NCI-H146 treated with DMSO at 0.1 percent for 48 hours (cell line): ENCODE measurements at regions not wholly inside any gene's neighbourhood (a gene's known extent, or its start where the extent isn't known, plus 50 kb on each side); places are given as distances from the start of the nearest gene placed in this dataset.

Experiments used
- DNase-seq: peaks from one replicate; lab custom pipeline; 2025; ENCODE audit not compliant: unreplicated experiment; lab: John Stamatoyannopoulos, UW

DNA sequence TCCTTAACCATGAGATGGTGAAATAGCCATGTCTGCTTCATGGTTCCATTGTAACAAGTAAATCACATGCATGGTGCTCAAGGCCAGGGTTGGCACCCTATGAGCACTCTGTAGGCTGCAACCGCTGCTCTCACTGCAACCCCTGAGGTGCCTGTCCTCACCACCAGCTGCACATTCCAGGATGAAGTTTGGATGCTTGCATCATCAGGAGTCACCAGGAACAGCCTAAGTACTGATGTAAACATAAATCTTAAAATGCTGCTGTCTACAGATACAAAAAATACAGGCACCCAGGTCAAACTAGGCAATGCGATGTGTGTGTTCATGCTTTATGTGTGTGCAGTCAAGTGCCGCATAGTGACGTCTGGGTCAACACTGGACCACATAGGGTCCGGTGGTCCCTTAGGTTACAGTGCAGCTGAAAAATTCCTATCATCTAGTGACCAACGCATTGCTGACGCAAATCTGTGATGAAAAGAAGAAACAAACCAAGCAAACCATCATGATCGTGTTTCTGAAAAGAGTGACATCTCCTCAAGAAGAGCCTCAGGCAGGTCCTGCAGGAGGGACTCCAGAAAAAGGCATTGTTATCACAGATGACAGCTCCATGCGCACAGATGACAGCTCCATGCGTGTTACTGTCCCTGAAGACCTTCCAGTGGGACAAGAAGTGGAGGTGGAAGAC is 234.8 kb downstream of the AUH start:
- no peak for DNase-seq

DNA sequence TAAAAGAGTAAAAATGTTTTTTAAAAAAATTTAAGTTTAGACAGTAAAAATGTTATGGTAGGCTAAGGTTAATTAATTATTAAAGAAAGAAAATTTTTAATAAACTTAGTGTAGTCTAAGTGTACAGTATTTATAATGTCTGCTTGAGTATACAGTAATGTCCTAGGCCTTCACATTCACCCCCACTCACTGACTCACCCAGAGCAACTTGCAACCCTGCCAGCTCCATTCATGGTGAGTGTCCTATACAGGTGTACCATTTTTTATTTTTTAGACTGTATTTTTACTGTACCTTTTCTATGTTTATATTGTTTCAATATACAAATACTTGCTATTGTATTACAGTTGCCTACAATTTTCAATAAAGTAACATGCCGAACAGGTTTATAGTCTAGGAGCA is 234.1 kb downstream of the AUH start:
- DNase-seq = no peak

GRCh38 chr9:91130796-91131318 is 230.9 kb downstream of the AUH start:
- DNase-seq = no peak

- DNase-seq = no peak
Observed at GRCh38 chr9:91131433-91131839, 230.3 kb downstream of the AUH start.

DNA sequence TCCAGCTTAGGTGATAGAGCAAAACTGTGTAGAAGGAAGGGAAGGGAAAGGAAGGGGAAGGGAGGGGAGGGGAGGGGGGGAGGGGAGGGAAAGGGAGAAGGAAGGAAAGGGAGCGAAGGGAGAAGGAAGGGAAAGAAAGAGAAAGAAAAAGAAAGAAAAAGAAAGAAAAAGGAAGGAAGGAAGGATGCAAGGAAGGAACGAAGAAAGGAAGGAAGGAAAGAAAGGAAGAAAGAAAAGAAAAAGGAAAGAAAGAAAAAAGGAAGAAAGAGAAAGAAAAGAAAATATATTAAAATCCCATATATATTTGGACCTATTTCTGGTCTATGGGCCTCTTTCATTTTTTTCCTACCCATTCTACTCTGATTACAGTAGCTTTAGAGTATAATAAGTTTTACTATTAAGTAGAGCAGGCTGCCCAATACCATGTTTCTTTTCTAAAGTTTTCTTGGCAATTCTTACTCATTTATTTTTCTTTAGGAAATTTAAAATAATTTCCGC is 229.1 kb downstream of the AUH start:
- no peak for DNase-seq

DNA sequence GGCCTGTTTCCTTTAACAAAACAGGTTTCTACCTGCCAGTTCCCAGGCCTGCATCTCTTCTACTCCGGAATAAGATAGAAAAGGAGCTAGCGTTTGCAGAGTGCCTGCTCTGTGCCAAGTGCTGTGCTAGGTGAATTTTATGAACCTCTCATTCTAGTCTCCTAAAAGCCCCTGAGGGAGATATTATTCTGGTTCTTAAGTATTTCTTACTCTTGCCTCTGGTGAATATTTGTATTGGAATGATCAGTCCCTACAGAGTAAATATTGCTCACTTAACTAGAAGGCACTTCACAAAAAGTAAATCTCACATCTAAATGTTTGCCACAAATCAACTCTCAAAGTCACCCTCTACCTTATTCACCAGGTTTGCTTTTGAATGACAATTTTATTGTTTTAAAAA is 227.1 kb downstream of the AUH start:
- DNase-seq = no peak

- DNase-seq = no peak
Observed at GRCh38 chr9:91137391-91137790, 224.3 kb downstream of the AUH start.

GRCh38 chr9:91138760-91139159 is 223.0 kb downstream of the AUH start:
- no peak for DNase-seq

GRCh38 chr9:91141407-91141965 is 220.2 kb downstream of the AUH start:
- no peak for DNase-seq

DNA sequence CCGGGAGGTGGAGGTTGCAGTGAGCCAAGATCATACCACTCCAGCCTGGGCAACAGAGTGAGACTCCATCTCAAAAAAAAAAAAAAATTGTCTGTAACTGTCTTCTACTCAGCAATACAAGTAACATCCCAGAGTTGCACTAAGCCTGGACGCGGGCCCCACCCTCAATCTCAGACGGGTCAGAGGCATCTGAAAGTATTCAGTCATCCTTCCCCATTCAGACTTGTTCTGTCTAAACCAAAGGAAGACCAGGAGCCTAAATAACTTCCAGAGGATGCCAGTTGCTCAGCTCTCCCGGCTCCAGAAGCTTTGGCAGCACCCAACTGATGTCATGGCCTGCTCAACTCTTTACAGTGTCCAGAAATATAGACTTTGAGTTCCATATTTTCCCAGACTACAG is 218.6 kb downstream of the AUH start:
- no peak for DNase-seq

DNA sequence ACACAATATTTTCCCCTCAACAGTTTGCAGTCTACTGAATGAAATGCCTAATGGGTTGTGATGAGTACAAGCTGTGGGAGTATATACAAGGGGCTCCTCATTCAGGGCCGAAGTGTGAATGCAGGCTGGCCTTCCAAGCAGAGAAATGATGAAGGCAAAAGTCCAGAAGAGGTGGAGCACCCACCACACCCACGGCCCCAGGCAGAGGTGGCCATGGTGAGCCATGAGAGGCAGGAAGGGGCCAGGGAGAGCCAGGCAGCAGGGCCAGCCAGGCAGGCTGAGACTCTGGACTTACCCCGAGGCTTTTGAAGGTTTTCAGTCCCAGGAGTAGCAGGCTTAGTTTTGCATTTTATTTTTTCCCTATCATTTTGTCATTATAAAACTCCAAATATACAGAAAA is 218.1 kb downstream of the AUH start:
- DNase-seq = no peak

GRCh38 chr9:91144769-91145168 is 216.9 kb downstream of the AUH start:
- DNase-seq = no peak

DNA sequence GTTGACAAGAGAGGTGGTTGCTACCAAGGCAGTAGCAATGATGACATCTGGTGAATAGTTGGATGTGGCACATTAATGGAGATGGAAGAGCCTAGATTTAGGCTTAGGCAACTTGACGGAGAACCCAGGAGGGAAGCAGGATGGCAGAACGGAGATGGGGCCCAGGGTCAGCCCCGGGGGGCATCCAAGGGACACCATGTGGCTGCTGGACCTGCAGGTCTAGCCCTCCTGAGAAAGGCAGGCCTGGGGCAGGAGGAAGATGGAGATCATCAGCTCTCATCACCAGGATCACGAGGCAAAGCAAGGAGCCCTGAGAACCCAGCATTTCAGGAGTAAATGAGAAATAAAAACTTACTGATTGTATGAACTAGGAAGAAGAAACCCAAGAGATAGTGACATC is 216.2 kb downstream of the AUH start:
- no peak for DNase-seq

DNA sequence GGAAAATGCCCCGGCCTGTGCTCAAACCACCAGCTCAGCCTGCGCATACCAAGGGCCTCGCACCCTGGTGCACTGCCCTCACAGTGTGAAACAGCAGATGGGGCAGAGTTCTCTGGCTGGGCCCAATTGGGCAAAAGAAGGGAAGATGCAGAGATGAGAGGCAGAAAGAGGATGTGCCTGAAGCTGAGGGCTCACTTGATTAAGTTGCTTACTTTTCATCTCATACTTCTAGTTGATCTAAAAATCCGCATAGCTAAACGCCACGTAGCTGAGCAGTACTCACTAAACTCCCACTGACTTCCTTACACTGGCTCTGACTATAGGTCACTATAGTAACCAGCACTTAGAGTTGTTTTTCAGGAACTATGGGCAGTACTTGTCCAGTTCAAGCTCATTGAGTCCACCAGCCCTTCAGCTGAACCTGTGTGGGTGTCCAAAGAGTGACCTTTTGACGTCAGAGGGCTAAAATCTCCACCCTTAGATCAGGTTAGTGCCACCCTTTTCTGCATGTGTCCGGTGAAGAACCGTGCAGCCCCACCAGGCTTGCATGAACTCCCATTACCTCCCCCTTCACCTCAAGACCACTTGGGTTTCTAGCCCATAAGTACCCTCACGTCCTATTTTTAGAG is 215.2 kb downstream of the AUH start:
- DNase-seq = no peak

DNA sequence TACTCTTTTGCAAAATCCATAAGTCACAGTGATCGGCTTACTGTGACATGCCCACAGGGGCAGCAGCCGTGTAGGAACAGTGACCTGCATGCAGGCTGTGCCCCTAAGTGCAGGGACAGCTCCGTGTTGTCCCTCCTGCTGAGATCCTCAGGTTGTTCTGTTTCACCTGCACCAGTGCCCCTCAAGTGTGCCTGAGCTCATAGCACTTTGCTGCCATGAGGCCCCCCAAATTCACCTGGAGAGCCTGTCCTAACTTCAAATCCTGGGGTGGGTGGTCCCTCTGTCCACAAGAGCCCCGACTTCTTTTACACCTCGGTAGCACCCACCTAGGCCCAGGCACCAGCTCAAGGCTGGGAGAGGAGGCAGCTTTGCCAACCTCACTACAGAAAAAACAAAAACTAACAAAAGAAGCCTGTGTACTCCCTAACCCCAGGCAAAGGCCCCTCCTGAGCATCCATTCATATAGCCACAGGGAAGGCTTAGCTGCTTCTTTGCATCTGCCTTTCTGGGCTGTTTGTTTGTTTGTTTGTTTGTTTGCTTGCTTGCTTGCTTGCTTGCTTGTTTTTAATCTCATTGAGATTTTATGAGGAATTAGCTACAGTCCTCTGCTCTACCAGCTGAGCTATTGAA is 214.5 kb downstream of the AUH start:
- no peak for DNase-seq

DNA sequence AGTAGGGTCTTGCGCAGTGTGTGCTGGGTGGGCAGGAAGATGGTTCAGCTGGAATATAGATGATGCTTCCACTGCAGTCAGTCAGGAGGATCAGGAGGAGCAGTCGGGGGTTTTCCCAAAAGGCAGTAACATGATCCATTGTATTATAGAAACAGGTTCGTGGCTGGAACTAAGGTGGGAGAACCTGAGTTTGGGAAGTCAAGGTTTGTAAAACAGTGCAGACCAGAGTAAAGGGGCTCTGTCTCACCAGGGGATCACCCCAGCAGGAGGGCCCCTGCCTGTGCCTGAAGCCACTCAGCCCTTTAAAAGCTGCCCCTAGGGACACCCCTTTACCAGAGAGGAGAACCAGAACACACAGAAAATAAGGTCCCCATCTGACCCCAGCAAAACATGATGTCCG is 213.4 kb downstream of the AUH start:
- no peak for DNase-seq

DNA sequence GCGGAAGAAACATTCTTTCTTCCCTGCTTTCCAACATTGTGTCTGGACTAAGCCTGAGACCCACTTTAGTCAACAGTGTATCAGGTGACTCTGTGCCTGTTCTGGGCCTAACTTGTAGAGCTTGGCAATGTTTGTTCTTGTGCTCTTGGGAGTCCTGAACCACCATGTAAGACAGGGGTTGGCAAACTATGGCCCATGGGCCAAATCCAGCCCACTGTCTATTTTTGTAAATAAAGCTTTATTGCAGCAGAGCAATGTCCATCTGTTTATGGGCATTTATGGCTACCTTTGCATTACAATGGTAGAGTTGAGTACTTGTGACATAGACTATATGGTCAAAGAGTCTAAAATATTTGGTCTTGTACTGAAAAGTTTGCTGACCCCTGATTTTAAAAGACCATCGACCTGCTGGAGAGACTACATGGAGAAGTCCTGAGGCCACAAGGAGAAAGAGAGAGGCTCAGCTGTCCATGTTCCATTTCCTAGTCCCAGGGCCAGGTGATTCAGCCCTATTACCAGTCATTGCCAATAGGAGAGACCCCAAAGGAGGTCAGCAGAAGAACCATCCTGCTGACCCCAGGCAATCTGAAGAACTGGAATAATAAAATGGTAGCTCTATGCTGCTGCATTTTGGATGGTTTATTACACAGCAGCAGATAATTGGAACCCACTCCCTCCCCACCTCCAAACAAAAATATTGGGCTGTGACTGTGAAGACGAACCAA is 211.3 kb downstream of the AUH start:
- no peak for DNase-seq

DNA sequence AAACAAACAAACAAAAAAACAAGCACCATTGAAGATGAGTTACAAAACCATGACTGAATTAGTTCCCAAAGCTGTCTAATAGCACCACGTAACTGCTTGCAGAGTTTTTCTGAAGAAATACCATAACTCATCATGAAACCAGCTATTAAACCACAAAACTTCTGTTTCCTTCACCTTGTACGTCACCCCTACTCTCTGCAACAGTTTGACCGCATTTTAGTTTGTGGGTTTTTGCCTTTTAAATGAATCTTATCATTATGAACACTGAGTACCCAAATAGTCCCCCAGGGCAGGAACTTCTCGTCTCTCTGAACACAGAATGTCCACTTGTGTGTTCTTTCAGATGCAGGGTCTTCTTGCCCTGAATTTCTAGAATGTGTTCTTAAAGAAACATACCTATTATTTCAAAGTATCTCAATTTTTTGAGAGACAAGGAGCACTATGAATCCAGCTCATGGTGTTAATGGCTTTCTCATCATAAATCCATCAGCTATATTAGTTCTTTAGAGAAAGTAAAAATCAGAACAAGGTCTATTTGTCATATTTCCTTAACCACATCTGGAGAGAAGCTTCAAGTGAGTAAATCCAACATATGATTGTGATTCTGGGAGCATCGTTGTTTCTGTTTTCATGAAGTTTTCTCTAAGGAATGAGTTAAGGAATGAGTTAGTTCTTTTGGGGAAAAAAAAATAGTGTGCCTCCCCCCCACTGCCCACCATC is 210.6 kb downstream of the AUH start:
- DNase-seq = no peak

DNA sequence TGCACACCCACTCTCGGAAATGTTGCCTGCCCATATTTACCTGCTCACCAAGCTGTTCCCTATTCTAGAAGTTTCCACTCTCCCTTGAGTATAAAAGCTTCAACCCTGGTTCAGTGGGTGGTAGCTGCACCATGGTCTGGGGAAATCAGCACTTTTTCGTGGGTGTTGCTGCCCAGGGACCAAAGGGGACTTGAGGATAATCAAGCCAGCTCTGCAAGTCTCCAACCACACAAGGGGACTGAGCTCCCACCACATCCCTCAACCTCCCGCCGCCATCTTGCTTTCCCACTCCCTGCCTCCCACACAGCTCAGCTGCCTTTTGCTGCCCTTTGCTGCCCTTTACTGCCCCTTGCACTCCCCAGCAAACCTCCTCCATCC is 210.0 kb downstream of the AUH start:
- no peak for DNase-seq

- no peak for DNase-seq
Observed at GRCh38 chr9:91154686-91155085, 207.0 kb downstream of the AUH start.

DNA sequence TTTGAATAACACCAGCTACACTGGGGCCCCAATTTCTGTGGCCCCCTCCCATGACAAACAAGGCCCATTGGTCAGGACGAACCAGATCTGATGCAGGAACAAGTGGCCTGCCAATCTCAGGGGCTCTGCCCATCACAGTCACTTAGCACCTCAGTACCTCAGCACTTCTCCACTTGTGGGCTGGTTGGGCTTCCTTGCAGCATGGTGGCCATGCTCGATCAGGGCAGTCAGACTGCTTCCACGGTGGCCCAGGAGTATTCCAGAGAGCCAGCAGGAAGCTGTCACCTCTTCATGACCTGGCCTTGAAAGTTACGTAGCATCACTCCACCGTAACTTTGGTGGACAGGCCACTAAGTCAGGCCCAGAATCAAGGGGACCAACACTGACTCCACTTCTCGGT is 206.5 kb downstream of the AUH start:
- DNase-seq = no peak
